ENCODE measurements at regions not wholly inside any gene's neighbourhood (a gene's known extent, or its start where the extent isn't known, plus 50 kb on each side); places are given as distances from the start of the nearest gene placed in this dataset.
"Not testable (repeated sequence)": the region's sequence is repeated elsewhere in the genome, so short reads cannot be mapped to it uniquely, and the experiment has no call there.

DNA sequence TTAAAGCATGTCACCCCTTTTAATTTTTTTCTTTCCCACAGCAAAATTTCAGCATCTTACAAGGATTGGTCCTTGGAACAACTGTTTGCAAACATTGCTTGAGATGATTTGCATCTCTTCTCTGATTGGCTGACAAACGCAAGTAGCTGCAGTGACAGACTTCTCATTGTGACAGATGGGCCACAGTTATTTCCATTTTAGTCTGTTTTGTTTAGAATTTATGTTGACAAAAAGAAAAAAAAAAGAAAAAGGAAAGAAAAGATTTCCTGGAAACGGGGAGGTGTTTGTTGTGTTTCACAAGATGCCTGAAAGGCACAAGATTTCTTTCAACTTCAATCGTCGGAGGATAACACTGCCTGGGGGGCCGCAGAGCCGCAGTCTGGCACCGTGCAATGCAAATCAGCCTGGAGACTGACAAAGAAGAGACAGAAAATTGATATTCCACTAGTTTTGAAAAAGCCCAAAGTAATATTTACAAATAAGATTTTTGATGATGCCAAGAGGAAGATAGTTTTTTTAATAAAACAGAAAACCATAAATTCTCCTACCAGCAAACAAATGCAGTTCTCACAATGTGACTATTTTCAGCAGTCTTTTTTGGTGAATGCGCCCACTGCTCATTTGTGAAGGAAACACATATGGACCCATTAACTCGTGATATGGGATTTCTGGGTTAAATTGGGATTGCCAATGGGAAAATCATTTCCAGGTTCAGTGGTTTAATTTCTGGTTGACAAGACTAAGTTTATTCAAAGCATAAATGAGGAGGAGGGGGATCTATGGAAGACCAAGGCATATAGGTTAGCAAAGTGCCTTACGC, 296.2 kb upstream of the SMIM21 start:
- Mint-ChIP-seq H3K27me3 (ENCODE audit: unreplicated experiment) (no peaks in the 10 kb centered on the region), H3K27ac (ENCODE audit: unreplicated experiment) (no peak overlapping the region), H3K4me1 (ENCODE audit: low read depth, unreplicated experiment) (no peaks in the 10 kb centered on the region), H3K4me3 (ENCODE audit: low read depth, unreplicated experiment) (no peak overlapping the region), H3K9me3 (ENCODE audit: low read depth, unreplicated experiment) (peaks cover 12% of the 10 kb centered on the region), H3K36me3 (ENCODE audit: insufficient read depth, unreplicated experiment) (no peaks in the 10 kb centered on the region)
- no peak for DNase-seq
- no TSS peak for BruUV-seq (replicated peaks)
- no peak for TF ChIP-seq CTCF (IDR thresholded peaks at IDR 0.05; ENCODE audit: unreplicated experiment)
- CTCF ChIA-PET, result no interaction called here
- intact Hi-C loops (cut with micrococcal nuclease; ENCODE audit: unreplicated experiment), result no loop called here

DNA sequence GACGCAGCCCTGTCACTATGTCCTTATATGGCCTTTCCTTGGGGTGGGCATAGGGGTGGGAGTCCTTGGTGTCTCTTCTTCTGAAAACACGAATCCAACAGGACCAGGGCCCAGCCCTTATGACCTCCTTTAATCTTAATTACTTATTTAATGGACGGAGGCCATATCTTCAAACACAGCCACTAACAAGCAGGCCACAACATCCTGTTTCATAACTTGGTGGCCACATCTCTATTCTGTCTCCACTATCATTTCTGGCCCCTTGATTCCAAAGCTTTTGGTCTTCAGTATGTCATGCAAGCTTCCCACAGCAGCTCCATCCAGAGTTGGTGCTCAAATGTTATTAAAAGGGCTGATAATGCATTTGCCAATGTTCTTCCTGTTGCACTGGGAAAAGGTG, 287.3 kb upstream of the SMIM21 start:
- Mint-ChIP-seq H3K36me3 (ENCODE audit: insufficient read depth, unreplicated experiment) (no peaks in the 10 kb centered on the region), H3K4me3 (ENCODE audit: low read depth, unreplicated experiment) (no peak overlapping the region), H3K9me3 (ENCODE audit: low read depth, unreplicated experiment) (peaks cover 19% of the 10 kb centered on the region), H3K27me3 (ENCODE audit: unreplicated experiment) (no peaks in the 10 kb centered on the region), H3K27ac (ENCODE audit: unreplicated experiment) (no peak overlapping the region), H3K4me1 (ENCODE audit: low read depth, unreplicated experiment) (no peaks in the 10 kb centered on the region)
- DNase-seq, result no peak
- intact Hi-C loops (cut with micrococcal nuclease; ENCODE audit: unreplicated experiment), result no loop called here
- CTCF ChIA-PET, result no interaction called here
- no TSS peak for BruUV-seq (replicated peaks)
- TF ChIP-seq CTCF (IDR thresholded peaks at IDR 0.05; ENCODE audit: unreplicated experiment), result no peak

- H3K36me3 Mint-ChIP-seq (ENCODE audit: insufficient read depth, unreplicated experiment); H3K4me1 Mint-ChIP-seq (ENCODE audit: low read depth, unreplicated experiment); intact Hi-C loops (cut with micrococcal nuclease; ENCODE audit: unreplicated experiment); H3K4me3 Mint-ChIP-seq (ENCODE audit: low read depth, unreplicated experiment); BruUV-seq (replicated peaks); H3K27ac Mint-ChIP-seq (ENCODE audit: unreplicated experiment); DNase-seq; CTCF ChIA-PET; H3K27me3 Mint-ChIP-seq (ENCODE audit: unreplicated experiment): not testable (repeated sequence)
- peaks cover 14% of the 10 kb centered on the region for H3K9me3 Mint-ChIP-seq (ENCODE audit: low read depth, unreplicated experiment)
These were observed 284.8 kb upstream of the SMIM21 start for GRCh38 chr18:75712124-75712867.

DNA sequence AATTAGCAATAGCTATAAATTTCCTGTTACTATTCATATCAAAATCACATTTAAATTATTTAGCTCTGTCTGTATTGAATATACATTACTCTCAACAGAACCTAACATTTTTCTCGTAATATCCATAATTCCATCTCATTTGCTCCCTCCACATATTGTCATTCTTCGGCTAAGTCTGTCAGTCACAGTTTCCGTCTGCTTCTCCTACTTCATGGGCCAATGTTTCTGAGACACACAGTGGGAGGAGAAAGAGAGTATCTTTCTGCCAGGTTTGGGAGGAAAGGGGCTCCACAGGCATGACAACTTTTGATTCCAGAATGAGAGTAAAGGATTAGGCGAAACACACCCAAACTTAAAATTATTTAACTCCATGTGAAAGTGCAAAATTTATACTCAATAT, 273.1 kb upstream of the SMIM21 start:
- Mint-ChIP-seq H3K36me3 (ENCODE audit: insufficient read depth, unreplicated experiment) (no peaks in the 10 kb centered on the region), H3K9me3 (ENCODE audit: low read depth, unreplicated experiment) (peaks cover 11% of the 10 kb centered on the region), H3K4me1 (ENCODE audit: low read depth, unreplicated experiment) (no peaks in the 10 kb centered on the region), H3K4me3 (ENCODE audit: low read depth, unreplicated experiment) (no peak overlapping the region), H3K27ac (ENCODE audit: unreplicated experiment) (no peak overlapping the region), H3K27me3 (ENCODE audit: unreplicated experiment) (no peaks in the 10 kb centered on the region)
- intact Hi-C loops (cut with micrococcal nuclease; ENCODE audit: unreplicated experiment), result no loop called here
- TF ChIP-seq CTCF (IDR thresholded peaks at IDR 0.05; ENCODE audit: unreplicated experiment), result no peak
- CTCF ChIA-PET, result no interaction called here
- no TSS peak for BruUV-seq (replicated peaks)
- no peak for DNase-seq

DNA sequence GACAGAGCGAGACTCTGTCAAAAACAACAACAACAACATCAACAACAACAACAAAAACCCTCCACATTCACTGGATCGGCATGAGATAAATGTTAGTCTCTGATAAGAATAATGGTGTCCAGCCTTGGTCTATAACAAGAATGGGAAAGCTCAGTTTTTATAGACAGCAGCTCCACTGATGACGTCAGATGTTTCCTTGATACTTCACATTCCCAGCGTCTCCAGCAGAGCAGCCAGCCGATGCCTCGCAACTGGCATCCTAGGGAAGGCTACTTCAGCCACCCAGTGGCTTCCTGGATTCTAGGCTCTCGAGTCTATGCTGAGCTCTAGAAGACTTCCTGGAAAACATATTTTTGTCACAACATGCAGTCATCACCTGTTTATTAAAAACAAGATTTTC, 271.4 kb upstream of the SMIM21 start:
- CTCF ChIA-PET, result no interaction called here
- no TSS peak for BruUV-seq (replicated peaks)
- H3K27me3 Mint-ChIP-seq (ENCODE audit: unreplicated experiment), result no peaks in the 10 kb centered on the region

More for the DNA sequence above, 271.4 kb upstream of the SMIM21 start:
- Mint-ChIP-seq H3K4me3 (ENCODE audit: low read depth, unreplicated experiment) (no peak overlapping the region), H3K9me3 (ENCODE audit: low read depth, unreplicated experiment) (peaks cover 16% of the 10 kb centered on the region), H3K4me1 (ENCODE audit: low read depth, unreplicated experiment) (no peaks in the 10 kb centered on the region), H3K27ac (ENCODE audit: unreplicated experiment) (no peak overlapping the region), H3K36me3 (ENCODE audit: insufficient read depth, unreplicated experiment) (no peaks in the 10 kb centered on the region)
- intact Hi-C loops (cut with micrococcal nuclease; ENCODE audit: unreplicated experiment), result no loop called here
- no peak for TF ChIP-seq CTCF (IDR thresholded peaks at IDR 0.05; ENCODE audit: unreplicated experiment)
- no peak for DNase-seq

All from Calu3 (cell line).